Activated naive CD8-positive, alpha-beta T cell treated with anti-CD3 and anti-CD28 coated beads, Interleukin-2, amount 50 U/mL, for 24 hours (primary cell): ENCODE measurements at regions not wholly inside any gene's neighbourhood (a gene's known extent, or its start where the extent isn't known, plus 50 kb on each side); places are given as distances from the start of the nearest gene placed in this dataset.
"Not testable (repeated sequence)": the region's sequence is repeated elsewhere in the genome, so short reads cannot be mapped to it uniquely, and the experiment has no call there.

Source experiments
- ATAC-seq: fragments of 150-1000 bp; cut with Tn5 transposase; one replicate; pipeline ENCODE4 v1.10.0; 2021
- DNase-seq: peaks from one replicate; pipeline ENCODE4 v3.0.0; 2021
- H3K27ac Mint-ChIP-seq: one replicate; pipeline ENCODE4 v1.8.0; 2021; ENCODE audit warnings: mild to moderate bottlenecking, mixed read lengths
- H3K27me3 Mint-ChIP-seq: one replicate; pipeline ENCODE4 v1.8.0; 2021; ENCODE audit warnings: mixed read lengths
- H3K36me3 Mint-ChIP-seq: one replicate; pipeline ENCODE4 v1.8.0; 2021; ENCODE audit warnings: low read depth, mixed read lengths
- H3K4me1 Mint-ChIP-seq: one replicate; pipeline ENCODE4 v1.8.0; 2021; ENCODE audit warnings: mixed read lengths
- H3K4me3 Mint-ChIP-seq: one replicate; pipeline ENCODE4 v1.8.0; 2021; ENCODE audit warnings: mild to moderate bottlenecking, moderate library complexity, mixed read lengths
- H3K9me3 Mint-ChIP-seq: one replicate; pipeline ENCODE4 v1.8.0; 2021; ENCODE audit warnings: mixed read lengths

DNA sequence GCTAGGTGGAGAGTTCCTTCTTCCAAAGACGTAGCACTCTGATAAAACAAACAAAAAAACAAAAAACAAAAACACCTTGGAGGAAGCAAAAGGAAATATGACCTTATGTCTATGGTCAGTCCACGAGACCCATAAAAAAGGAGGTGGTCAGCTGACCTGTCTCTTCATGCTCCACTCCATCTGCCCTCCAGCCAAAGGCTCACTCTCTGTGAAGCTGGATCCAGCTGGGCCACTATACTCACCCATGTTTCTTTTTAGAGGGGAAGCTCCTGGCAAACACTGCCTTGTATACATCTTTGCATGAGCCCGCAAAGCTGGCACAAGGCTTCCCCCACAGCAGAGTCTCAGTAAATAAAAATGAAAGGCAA is 126.1 kb upstream of the CACHD1 start:
- H3K36me3 Mint-ChIP-seq: no peaks in the 10 kb centered on the region
- H3K9me3 Mint-ChIP-seq: no peaks in the 10 kb centered on the region
- H3K4me3 Mint-ChIP-seq: no peak overlapping the region
- DNase-seq: no peak
- H3K27ac Mint-ChIP-seq: no peak overlapping the region
- peaks cover 1% of the 10 kb centered on the region for H3K27me3 Mint-ChIP-seq
- no peaks in the 10 kb centered on the region for H3K4me1 Mint-ChIP-seq
- no peak for ATAC-seq

DNA sequence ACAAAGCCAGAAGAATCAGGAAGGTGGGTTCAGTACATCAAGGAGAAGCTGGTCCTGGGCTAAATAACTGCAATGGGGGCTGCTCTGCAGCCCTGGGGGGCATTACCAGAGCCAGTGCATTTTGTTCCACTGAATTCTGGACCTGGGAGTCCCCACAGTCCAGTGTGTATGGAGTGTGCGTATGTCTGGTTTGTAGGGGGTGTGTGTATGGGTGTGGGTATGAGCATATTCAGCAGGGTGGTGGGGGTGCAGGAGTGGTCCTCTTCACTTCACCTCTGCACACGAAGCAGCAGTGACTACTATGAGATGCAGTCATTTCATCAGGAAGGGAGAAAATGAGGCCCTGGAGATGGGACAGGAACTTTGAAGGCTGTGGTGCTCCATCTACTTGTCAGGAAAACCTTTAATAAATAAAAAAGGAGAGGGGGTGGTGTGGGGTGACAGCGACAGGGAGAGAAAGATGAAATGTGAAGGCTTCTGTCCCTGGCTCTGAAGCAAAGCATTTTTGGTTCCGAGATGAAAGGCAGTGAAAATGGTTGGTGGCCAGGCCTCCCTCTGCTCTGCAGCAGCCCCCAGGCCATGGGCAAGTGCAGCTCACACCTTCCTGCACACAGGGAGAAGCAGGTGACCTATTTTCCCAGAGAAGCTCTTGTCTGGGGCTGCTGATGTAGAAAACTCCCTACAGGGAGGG is 121.5 kb upstream of the CACHD1 start:
- H3K27me3 Mint-ChIP-seq: no peaks in the 10 kb centered on the region
- no peak for DNase-seq
- ATAC-seq: no peak
- H3K27ac Mint-ChIP-seq: no peak overlapping the region
- H3K4me3 Mint-ChIP-seq: no peak overlapping the region
- H3K4me1 Mint-ChIP-seq: no peaks in the 10 kb centered on the region
- H3K9me3 Mint-ChIP-seq: no peaks in the 10 kb centered on the region
- H3K36me3 Mint-ChIP-seq: no peaks in the 10 kb centered on the region

DNA sequence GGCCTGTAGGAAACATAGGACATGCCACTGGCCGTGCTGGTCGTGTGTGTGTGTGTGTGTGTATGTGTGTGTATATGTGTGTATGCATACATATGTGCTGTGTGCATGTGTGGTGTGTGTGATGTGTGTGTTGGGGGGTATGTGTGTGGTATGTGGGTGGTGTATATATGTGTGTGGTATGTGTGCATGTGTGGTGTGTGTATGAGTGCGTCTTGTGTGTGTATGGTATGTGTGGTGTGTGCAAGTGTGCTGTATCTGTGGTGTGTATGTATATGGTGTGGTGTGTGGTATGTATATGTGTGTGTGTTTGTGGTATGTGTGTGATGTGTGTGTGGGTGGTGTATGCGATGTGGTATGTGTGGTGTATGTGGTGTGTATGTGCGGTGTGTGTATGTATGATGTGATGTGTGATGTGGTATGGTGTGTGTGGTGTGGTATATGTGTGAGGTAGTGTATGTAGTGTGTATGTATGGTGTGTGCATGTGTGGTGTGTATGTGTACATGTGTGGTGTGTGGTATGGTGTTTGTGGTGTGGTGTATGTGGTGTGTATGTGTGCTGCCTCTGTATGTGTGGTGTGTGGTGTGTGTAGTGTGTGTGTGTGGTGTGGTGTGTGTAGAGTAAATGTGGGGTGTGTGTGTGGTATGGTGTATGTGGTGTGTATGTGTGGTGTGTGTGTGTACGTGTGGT is 120.8 kb upstream of the CACHD1 start:
- Mint-ChIP-seq H3K4me1 (no peaks in the 10 kb centered on the region), H3K36me3 (no peaks in the 10 kb centered on the region), H3K27ac (no peak overlapping the region), H3K27me3 (no peaks in the 10 kb centered on the region), H3K9me3 (no peaks in the 10 kb centered on the region), H3K4me3 (no peak overlapping the region)
- ATAC-seq: peak; percentile 24
- DNase-seq: no peak

DNA sequence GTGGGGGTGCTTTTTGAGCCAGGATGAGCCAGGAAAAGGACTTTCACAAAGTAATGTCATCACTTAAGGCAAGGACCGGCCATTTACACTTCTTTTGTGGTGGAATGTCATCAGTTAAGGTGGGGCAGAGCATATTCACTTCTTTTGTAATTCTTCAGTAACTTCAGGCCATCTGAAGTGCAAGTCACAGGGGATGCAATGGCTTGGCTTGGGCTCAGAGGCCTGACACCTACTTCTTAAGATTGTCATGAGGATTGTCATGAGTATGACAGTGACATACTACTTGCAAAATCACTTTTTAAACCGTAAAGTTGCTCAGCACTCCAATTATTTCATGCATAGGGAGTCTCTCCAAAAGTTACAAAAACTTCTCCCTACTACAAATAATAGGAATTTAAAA is 114.4 kb upstream of the CACHD1 start:
- not testable (repeated sequence) for DNase-seq, H3K27ac Mint-ChIP-seq, H3K36me3 Mint-ChIP-seq, H3K4me3 Mint-ChIP-seq, H3K9me3 Mint-ChIP-seq, H3K4me1 Mint-ChIP-seq, H3K27me3 Mint-ChIP-seq, ATAC-seq

DNA sequence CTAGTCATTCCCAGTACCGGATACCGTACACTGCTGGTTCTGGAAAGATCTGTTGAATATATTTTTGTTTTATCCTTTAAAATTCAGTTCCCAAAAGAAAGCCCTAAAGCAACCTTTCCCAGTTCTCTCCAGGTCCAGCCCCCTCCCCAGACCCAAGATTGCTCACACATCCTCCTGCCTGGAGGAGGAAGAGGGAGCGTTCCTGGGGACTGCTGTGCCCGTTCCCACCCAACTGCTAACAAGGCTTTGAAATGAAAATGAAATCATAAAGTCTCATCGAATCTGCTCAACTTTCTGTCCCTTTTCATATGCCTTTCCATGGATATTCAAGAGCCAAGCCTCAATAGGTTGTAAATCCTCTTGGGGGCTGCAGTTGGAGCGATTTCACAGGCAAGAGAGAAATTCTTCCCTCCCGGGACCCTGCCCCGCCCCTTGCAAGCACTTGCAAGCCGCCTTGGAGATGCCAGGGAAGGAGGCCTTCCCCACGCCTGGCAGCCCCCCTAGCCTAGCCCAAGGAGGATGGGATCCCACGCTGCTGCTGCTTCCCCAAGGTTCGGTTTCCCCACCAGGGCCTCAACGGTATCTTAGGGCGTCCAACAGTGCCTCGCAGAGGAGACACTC is 113.2 kb upstream of the CACHD1 start:
- H3K4me3 Mint-ChIP-seq: no peak overlapping the region
- H3K27me3 Mint-ChIP-seq: peaks cover 3% of the 10 kb centered on the region
- DNase-seq (no peak), ATAC-seq (no peak)
- H3K9me3 Mint-ChIP-seq: no peaks in the 10 kb centered on the region
- no peaks in the 10 kb centered on the region for H3K36me3 Mint-ChIP-seq
- no peak overlapping the region for H3K27ac Mint-ChIP-seq
- H3K4me1 Mint-ChIP-seq: no peaks in the 10 kb centered on the region

DNA sequence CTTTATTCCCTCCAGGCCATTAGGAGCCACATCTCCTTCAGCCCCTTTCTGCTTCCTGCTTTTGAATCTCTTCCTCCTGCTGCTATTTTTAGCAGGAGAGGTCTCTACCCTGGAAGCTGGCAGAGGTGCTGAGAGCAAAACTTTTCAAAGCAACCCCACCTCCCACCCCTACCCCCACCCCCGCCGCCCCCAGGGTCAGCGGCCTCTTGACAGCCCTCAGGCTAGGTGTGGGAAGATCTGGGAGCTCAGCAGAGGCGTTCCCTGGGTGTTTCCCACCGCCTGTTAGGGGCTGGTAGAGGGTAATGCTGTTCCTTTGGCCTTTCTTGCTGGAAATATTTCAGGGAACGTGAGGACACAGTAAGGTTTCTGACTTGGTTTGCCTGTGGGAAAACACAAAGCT is 112.5 kb upstream of the CACHD1 start:
- no peak for ATAC-seq
- H3K4me3 Mint-ChIP-seq: no peak overlapping the region
- peaks cover 3% of the 10 kb centered on the region for H3K27me3 Mint-ChIP-seq
- no peaks in the 10 kb centered on the region for H3K36me3 Mint-ChIP-seq
- H3K4me1 Mint-ChIP-seq: no peaks in the 10 kb centered on the region
- no peaks in the 10 kb centered on the region for H3K9me3 Mint-ChIP-seq
- peak overlapping the region; percentile 26 for H3K27ac Mint-ChIP-seq
- no peak for DNase-seq

DNA sequence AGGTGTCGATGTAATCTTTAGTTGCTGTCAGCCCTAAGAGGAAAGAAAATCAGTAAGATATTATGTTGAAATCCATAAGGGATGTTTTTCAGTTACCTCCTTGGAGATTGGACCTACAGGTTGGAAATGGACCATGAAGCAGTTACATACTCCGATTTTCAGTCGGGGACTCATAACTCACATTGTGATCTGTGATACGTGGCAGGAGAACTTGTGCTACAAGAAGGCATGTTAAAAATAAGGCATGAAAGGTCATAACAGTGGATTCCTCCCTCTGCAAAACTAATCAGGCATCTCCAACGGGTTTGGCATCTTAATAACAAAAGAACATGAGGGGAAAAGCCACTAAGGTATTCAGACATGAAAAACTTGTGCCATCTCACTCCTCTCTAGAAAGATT is 111.2 kb upstream of the CACHD1 start:
- Mint-ChIP-seq H3K4me3 (no peak overlapping the region), H3K27ac (no peak overlapping the region), H3K4me1 (no peaks in the 10 kb centered on the region), H3K36me3 (no peaks in the 10 kb centered on the region), H3K27me3 (peaks cover 3% of the 10 kb centered on the region), H3K9me3 (no peaks in the 10 kb centered on the region)
- no peak for ATAC-seq
- no peak for DNase-seq

DNA sequence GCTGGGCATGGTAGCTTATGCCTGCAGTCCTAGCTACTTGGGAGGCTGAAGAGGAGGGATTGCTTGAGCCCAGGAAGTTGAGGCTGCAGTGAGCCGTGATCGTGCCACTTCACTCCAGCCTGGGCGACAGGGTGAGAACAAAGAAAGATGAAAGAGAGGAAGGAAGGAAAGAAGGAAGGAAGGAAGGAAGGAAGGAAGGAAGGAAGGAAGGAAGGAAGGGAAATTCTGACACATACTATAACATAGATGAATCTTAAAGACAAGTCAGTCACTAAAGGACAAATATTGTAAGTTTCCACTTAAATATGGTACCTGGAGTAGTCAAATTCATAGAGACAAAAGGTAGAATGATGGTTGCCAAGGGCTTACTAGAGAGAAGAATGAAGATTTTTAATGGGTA is 108.0 kb upstream of the CACHD1 start:
- Mint-ChIP-seq H3K36me3 (no peaks in the 10 kb centered on the region), H3K4me1 (no peaks in the 10 kb centered on the region), H3K27ac (no peak overlapping the region), H3K27me3 (peaks cover 3% of the 10 kb centered on the region), H3K4me3 (no peak overlapping the region), H3K9me3 (no peaks in the 10 kb centered on the region)
- DNase-seq (no peak), ATAC-seq (no peak)

DNA sequence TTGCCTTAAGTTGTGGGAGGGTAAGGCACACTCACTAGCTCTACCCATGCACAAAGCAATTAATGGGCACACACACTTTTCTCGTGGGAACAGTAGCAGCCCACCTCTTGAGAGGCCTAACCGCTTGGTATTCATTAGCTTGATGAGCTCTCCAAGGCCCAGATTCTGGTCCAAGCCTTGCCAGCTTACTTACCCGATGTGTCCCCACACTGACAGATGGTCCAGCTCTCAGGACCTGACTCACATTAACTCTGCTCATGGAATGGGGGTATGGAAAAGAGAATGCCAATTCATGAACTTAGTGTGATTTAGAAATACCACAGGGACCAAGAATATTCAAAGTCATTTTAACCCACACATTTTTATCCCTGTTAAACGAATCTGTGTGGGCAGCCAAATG is 106.8 kb upstream of the CACHD1 start:
- ATAC-seq: no peak
- Mint-ChIP-seq H3K9me3 (no peaks in the 10 kb centered on the region), H3K27me3 (no peaks in the 10 kb centered on the region), H3K36me3 (no peaks in the 10 kb centered on the region), H3K27ac (no peak overlapping the region), H3K4me1 (no peaks in the 10 kb centered on the region), H3K4me3 (no peak overlapping the region)
- DNase-seq: no peak

DNA sequence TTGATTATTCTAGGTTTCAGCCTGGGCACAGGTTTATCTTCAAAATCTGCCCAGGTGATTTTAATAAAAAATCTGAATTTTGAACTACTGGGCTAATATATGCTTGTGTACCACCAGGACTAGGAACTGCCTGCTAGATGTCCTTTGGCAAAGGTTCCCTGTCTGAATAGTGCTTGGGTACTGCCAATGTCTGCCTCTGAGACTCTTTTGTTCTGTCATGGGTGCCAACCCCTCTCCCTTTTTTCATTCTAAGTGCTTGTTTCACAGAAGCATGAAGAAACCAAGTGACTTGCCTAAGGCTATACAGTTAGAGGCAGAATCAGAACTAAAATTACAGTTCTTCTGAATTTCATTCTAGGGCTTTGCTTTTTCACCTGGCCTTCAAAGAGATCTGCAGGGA is 106.3 kb upstream of the CACHD1 start:
- H3K4me3 Mint-ChIP-seq: no peak overlapping the region
- ATAC-seq (no peak), DNase-seq (no peak)
- no peaks in the 10 kb centered on the region for H3K4me1 Mint-ChIP-seq
- H3K27me3 Mint-ChIP-seq: no peaks in the 10 kb centered on the region
- no peaks in the 10 kb centered on the region for H3K36me3 Mint-ChIP-seq
- no peaks in the 10 kb centered on the region for H3K9me3 Mint-ChIP-seq
- no peak overlapping the region for H3K27ac Mint-ChIP-seq

DNA sequence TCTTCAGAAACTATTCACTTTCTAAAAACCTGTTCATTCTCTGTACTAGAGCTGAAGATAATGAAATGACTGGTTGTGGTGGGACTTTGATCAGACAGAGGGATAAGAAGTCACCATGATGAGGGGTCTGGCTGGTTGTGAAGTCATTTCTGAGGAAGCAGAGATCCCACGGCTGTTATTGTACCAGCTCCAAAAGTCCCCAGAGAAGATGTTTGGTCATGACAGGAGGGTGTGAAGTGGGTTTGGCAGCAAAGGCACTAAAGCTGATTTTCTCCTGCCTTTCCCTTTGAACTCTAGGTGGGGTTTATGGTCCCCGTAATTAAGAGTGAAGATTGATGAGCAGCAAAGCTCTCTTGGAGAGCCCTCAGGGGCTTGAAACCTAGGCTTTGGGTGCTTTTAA is 103.1 kb upstream of the CACHD1 start:
- ATAC-seq (no peak), DNase-seq (no peak)
- Mint-ChIP-seq H3K27me3 (no peaks in the 10 kb centered on the region), H3K36me3 (no peaks in the 10 kb centered on the region), H3K4me1 (no peaks in the 10 kb centered on the region), H3K27ac (no peak overlapping the region), H3K4me3 (no peak overlapping the region), H3K9me3 (no peaks in the 10 kb centered on the region)

DNA sequence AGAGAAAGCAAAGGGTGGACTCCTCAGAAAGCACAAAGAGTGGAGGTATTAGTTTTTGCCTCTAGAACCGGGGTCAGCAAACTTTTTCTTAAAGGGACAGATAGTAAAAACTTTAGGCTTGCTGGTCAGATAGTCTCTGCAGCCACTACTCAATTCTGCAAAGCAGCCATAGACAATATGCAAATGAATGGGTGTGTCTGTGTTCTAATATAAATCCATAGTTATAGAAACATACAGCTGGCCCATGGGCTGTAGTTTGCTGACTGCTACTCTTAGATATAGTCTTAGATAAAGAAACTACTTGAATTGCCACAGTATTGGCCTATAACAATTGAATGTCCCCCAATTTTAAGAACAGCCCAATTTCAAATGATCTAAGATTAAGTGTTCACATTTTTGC is 101.6 kb upstream of the CACHD1 start:
- no peaks in the 10 kb centered on the region for H3K27me3 Mint-ChIP-seq
- no peaks in the 10 kb centered on the region for H3K4me1 Mint-ChIP-seq
- no peaks in the 10 kb centered on the region for H3K36me3 Mint-ChIP-seq
- no peak overlapping the region for H3K27ac Mint-ChIP-seq
- no peak for DNase-seq
- H3K9me3 Mint-ChIP-seq: no peaks in the 10 kb centered on the region
- no peak overlapping the region for H3K4me3 Mint-ChIP-seq
- ATAC-seq: no peak

DNA sequence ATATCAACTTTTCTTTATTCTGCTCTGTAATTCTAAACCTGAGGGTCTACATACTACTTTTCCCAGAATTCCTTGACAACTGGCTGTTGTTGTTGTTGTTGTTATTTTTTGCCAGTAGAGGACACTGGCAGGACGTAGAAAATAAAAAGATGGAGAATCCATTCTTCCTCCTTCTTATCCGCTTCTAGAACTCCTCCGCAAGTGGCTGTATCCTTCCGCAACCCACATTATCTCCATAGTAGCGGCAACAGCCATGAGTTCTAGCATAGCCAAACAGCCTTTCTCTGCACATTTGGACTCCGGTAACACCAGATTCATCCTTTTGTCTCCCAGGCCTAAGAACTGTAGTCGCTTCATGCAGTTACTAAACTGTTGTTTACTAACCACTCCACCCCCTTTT is 91.1 kb upstream of the CACHD1 start:
- H3K27me3 Mint-ChIP-seq: peaks cover 11% of the 10 kb centered on the region
- H3K36me3 Mint-ChIP-seq: no peaks in the 10 kb centered on the region
- H3K9me3 Mint-ChIP-seq: peaks cover 6% of the 10 kb centered on the region
- H3K4me3 Mint-ChIP-seq: no peak overlapping the region
- ATAC-seq: no peak
- H3K4me1 Mint-ChIP-seq: no peaks in the 10 kb centered on the region
- H3K27ac Mint-ChIP-seq: no peak overlapping the region
- DNase-seq: no peak

DNA sequence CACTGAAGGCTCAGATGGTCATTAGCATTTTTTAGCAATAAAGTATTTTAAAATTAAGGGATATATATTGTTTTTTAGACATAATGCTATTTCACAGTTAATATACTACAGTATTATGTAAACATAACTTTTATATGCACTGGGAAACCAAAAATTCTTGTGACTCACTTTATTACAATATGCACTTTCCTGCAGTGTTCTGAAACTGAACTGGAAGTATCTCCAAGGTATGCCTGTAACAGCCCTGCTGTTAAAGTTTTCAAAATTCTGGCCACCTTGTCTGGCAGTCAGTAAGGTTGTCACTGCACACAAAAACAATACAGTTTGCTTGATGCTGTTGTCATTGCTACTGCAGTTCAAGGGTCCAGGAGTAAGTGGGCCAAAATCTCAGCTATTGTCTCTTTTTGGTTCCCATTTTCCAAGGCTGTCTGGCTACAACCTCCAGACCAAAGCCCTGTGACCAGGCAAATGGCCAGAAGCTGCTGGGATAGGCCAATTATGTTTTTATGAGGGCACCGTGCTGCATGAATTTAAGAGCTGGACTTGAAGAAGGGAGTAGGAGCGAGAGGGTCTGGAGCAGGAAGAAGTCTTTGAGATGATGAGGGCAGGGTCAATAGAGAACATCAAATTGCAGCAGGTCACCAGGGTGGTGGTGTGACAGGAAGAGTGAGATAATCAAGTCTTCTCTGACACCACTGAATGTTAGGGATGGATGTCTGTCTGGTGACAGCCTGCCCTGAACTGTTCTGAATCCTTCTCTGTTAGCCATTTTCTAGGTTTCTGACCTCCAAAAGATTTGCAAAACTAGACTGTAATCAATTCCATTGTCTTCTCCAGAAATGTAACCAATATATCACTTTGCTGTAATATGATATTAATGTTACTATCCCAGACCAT is 82.3 kb upstream of the CACHD1 start:
- H3K4me1 Mint-ChIP-seq: no peaks in the 10 kb centered on the region

DNA sequence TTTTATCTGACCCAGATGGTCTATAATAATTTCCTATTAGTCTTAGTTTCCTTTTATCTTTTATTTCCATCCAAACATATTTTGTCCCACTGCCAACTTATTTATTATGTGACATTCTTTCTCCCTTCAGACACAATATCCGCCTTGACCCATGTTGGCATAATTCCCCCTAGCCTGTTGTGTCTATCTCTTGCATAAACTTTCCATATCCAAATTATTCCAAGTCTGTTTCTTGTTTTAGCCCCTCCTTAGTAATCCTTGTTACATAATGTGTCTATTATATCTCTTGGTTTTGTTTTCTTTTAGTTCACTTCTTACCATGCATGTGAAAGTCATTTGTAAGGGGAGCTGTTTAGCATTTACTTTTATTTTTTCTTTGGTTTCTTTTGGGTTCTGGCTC is 81.6 kb upstream of the CACHD1 start:
- Mint-ChIP-seq H3K9me3 (no peaks in the 10 kb centered on the region), H3K27ac (no peak overlapping the region), H3K4me3 (no peak overlapping the region), H3K4me1 (no peaks in the 10 kb centered on the region), H3K27me3 (peaks cover 7% of the 10 kb centered on the region), H3K36me3 (no peaks in the 10 kb centered on the region)
- ATAC-seq: no peak
- no peak for DNase-seq

More for the DNA sequence above, 82.3 kb upstream of the CACHD1 start:
- Mint-ChIP-seq H3K27me3 (peaks cover 7% of the 10 kb centered on the region), H3K4me3 (no peak overlapping the region), H3K36me3 (no peaks in the 10 kb centered on the region), H3K9me3 (no peaks in the 10 kb centered on the region), H3K27ac (no peak overlapping the region)
- ATAC-seq (no peak), DNase-seq (no peak)
